GM18861 (cell line): ENCODE measurements at regions not wholly inside any gene's neighbourhood (a gene's known extent, or its start where the extent isn't known, plus 50 kb on each side); places are given as distances from the start of the nearest gene placed in this dataset.
"Not testable (repeated sequence)": the region's sequence is repeated elsewhere in the genome, so short reads cannot be mapped to it uniquely, and the experiment has no call there.

Experiments used
- ATAC-seq: cut with Tn5 transposase; IDR thresholded peaks from one replicate; pipeline ENCODE4 v1.9.1; 2021; ENCODE audit not compliant: unreplicated experiment

GRCh38 chr4:4031446-4032135 lies 195.1 kb downstream of the OTOP1 start:
- ATAC-seq: not testable (repeated sequence)

DNA sequence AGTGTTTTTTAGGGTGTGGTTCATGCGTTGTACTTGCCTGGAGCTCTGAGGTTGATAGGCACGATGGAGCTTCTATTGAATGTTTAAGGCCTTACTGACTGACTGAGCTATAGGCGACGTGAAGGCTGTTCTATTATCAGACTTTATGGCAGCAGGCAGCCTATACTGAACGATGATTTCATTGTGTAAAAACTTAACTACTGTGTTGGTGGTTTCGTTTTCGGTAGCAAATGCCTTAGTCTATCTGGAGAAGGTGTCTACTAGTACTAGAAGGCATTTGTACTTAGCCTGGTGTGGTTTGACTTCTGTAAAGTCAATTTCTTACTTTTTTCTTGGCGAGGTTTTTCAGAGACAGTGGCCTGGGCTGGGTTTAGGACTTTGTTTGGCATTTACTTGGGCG lies 194.4 kb downstream of the OTOP1 start:
- not testable (repeated sequence) for ATAC-seq

DNA sequence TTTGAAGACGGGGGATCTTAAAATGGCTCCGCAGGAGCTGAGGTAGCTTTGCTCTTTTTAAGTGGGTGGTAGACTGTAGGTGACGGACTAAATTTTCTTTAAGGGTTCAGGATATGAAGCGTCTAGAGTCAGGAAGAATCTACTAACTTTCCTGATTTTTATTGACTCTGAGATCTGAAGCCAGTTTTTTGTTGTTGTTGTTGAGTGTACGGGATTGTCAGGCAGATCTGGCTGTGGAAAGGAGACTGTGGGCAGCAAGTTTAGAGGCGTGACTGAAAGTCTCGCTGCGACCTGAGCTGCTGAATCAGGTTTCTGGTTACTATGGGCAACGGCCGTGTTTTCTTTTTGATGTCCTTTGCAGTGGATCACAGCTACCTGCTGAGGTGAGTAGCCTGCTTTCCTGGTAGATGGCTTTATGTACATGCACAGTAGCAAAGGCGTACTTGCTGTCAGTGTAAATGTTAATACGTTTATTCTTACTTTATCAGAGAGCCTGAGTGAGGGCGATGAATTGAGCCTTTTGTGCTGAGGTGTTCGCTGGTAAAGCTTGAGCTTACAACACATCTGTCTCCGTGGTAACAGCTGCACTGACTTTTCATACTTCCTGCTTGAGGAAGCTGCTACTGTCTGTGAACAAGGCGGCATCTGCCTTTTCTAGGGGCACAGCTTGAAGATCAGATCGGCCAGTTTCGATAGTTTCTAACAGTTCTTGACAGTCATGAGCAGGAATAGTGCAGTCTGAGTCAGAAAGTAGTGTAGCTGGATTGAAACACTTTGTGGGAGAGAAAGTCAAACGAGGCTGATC lies 193.7 kb downstream of the OTOP1 start:
- ATAC-seq: not testable (repeated sequence)

DNA sequence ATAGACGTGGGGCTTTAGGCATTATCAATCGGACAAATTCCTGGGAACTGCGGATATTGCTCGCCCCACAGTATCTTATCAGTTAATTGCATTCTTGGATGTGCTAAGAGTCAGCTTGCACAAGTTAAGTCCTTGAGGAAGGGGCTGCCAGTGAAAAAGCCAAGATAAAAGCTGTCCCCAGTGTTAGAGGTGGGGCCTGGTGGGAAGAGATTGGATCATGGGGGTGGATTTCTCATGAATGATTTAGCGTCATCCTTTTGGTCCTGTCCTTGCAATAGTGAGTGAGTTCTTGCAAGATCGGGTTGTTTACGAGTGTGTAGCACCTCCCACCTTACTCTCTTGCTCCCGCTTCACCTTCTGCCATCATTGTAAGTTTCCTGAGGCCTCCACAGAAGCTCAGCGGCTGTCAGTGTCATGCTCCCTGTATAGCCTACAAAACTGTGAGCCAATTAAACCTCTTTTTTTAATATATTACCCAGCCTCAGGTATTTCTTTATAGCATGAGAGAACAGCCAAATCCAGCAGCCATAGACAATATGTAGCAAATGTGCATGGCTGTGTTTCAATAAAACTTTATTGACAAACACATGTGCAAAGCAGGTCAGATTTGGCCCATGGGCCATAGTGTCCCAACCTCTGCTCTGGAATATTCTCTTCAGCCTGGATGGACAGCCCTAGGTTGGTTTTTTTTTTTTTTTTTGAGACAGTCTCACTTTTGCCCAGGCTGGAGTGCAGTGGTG lies 189.2 kb downstream of the OTOP1 start:
- not testable (repeated sequence) for ATAC-seq

DNA sequence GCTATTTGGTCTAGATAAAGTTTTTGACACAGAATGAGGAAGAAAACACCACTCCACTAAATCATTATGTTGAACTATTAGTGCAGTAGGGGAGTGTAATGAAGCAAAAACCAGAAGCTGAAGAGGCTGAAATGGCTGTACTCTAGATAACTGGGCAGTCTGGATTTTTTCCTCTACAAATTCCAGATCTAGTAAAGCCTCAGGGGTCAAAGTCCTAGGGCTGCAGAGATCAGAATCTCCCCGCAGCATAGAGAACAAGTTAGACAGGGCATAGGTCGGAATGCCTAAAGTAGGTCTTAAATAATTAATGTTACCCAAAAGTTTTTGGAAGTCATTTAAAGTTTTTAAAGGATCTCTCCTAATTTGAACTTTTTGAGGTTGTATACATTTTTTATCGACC lies 180.9 kb downstream of the OTOP1 start:
- not testable (repeated sequence) for ATAC-seq

- not testable (repeated sequence) for ATAC-seq
Observed at GRCh38 chr4:4046686-4047085, 180.0 kb downstream of the OTOP1 start.

- ATAC-seq: not testable (repeated sequence)
Observed at GRCh38 chr4:4047202-4047601, 179.5 kb downstream of the OTOP1 start.

- ATAC-seq: not testable (repeated sequence)
Observed at GRCh38 chr4:4048227-4048626, 178.5 kb downstream of the OTOP1 start.

GRCh38 chr4:4050781-4051180 lies 175.9 kb downstream of the OTOP1 start:
- ATAC-seq: not testable (repeated sequence)

DNA sequence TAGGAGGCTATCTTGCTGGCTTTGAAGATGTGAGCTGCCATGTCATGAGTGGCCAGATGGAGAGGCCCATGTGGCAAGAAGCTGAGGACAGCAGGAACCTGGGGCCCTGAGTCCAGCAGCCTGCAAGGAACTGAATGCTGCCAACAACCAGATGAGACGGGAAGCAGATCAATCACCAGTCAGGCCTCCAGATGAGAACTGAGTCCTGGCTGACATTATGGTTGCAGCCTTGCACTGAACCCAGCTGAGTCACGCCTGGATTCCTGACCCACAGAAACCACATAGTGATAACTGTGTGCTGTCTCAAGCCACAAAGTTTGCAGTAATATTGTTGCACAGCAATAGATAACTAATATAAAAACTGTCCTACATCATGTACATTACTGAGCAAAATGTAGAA lies 173.8 kb downstream of the OTOP1 start:
- ATAC-seq: not testable (repeated sequence)

GRCh38 chr4:4057226-4057625 lies 169.5 kb downstream of the OTOP1 start:
- ATAC-seq: not testable (repeated sequence)

GRCh38 chr4:4084171-4084570 lies 142.6 kb downstream of the OTOP1 start:
- not testable (repeated sequence) for ATAC-seq

- ATAC-seq: not testable (repeated sequence)
Observed at GRCh38 chr4:4089716-4090419, 136.9 kb downstream of the OTOP1 start.

DNA sequence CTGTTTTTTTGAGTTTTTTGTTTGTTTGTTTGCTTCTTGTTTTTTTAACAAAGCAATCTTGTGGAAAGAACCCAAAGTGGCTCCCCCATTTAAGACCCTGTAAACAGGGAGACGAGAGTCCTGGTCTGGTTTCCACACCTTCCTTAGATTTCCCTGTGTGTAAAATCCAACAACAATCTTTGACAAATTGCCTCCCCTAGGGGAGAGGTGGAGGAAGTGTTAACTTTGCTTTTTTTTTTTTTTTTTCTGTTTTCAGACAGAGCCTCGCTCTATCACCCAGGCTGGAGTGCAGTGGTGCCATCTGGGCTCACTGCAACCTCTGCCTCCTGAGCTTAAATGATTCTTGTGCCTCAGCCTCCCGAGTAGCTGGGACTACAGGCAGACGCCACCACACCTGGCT lies 136.0 kb downstream of the OTOP1 start:
- ATAC-seq: not testable (repeated sequence)

GRCh38 chr4:4092159-4092558 lies 134.6 kb downstream of the OTOP1 start:
- ATAC-seq: not testable (repeated sequence)

- ATAC-seq: not testable (repeated sequence)
Observed at GRCh38 chr4:4099610-4100009, 127.1 kb downstream of the OTOP1 start.

GRCh38 chr4:4106923-4107322 lies 119.8 kb downstream of the OTOP1 start:
- not testable (repeated sequence) for ATAC-seq

GRCh38 chr4:4107411-4108107 lies 119.2 kb downstream of the OTOP1 start:
- ATAC-seq: not testable (repeated sequence)

DNA sequence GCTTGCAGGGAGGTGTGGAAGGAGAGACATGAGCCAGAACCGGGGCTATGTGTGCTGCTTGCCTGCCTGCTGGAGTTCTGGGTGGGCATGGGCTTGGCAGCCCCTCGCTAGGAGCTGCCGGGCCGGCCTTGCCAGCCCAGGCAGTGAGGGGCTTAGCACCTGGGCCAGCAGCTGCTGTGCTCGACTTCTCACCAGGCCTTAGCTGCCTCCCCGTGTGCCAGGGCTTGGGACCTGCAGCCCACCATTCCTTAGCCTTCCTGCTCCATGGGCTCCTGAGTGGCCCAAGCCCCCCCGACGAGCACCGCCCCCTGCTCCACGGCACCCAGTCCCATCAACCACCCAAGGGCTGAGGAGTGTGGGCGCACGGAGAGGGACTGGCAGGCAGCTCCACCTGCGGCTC lies 111.3 kb downstream of the OTOP1 start:
- not testable (repeated sequence) for ATAC-seq

GRCh38 chr4:4116901-4117300 lies 109.8 kb downstream of the OTOP1 start:
- not testable (repeated sequence) for ATAC-seq
